ENCODE measurements at regions not wholly inside any gene's neighbourhood (a gene's known extent, or its start where the extent isn't known, plus 50 kb on each side); places are given as distances from the start of the nearest gene placed in this dataset.

GRCh38 chr1:164006621-164007020 is 552.4 kb upstream of the PBX1 start:
- no peaks in the 10 kb centered on the region for H3K4me1 ChIP-seq
- no peaks in the 10 kb centered on the region for H3K36me3 ChIP-seq
- ATAC-seq (ENCODE audit: low FRiP score in 2 of 2): no peak
- no peak overlapping the region for H3K4me3 ChIP-seq
- no peaks in the 10 kb centered on the region for H3K27me3 ChIP-seq
- H3K27ac ChIP-seq: no peak overlapping the region
- WGBS, 2 donors: 71 to 91% methylated on average over 4 of the region's 4 CpGs
- DNase-seq: no peak
- no peak for TF ChIP-seq POLR2AphosphoS5 (IDR thresholded peaks at IDR 0.05)
- TF ChIP-seq POLR2A (IDR thresholded peaks at IDR 0.05): no peak
- TF ChIP-seq, protein P1, sequence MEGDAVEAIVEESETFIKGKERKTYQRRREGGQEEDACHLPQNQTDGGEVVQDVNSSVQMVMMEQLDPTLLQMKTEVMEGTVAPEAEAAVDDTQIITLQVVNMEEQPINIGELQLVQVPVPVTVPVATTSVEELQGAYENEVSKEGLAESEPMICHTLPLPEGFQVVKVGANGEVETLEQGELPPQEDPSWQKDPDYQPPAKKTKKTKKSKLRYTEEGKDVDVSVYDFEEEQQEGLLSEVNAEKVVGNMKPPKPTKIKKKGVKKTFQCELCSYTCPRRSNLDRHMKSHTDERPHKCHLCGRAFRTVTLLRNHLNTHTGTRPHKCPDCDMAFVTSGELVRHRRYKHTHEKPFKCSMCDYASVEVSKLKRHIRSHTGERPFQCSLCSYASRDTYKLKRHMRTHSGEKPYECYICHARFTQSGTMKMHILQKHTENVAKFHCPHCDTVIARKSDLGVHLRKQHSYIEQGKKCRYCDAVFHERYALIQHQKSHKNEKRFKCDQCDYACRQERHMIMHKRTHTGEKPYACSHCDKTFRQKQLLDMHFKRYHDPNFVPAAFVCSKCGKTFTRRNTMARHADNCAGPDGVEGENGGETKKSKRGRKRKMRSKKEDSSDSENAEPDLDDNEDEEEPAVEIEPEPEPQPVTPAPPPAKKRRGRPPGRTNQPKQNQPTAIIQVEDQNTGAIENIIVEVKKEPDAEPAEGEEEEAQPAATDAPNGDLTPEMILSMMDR (IDR thresholded peaks at IDR 0.05): no peak
- no peak for TF ChIP-seq EP300 (IDR thresholded peaks at IDR 0.05)
- peaks cover 0 to 15% (median 3%) of the 10 kb centered on the region in 4 donors for H3K9me3 ChIP-seq

DNA sequence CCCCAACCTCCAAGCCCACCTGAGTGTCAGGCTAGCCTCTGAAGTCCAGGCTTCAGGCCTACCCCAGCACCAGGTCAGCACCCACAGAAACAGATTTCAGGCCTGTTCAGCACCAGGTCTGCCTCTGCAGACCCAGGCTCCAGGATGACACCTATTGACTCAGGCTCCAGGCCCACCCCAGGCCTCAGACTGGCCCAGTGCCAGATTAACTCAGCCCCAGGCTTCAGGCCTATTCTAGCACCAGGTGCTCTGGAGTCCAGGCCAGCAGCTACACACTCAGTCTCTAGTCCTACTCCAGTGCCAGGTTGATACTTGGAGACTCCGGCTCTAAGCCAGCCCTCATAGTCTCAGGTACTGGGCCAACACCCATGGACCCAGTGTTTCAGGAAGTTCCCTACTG is 541.7 kb upstream of the PBX1 start:
- 80 to 100% methylated on average over 1 of the region's 1 CpG for WGBS, 2 donors
- TF ChIP-seq, protein P1 (IDR thresholded peaks at IDR 0.05): no peak
- TF ChIP-seq POLR2AphosphoS5 (IDR thresholded peaks at IDR 0.05): no peak
- no peak for TF ChIP-seq EP300 (IDR thresholded peaks at IDR 0.05)
- TF ChIP-seq POLR2A (IDR thresholded peaks at IDR 0.05): no peak
- H3K27ac ChIP-seq: no peak overlapping the region
- no peaks in the 10 kb centered on the region for H3K27me3 ChIP-seq
- DNase-seq (no peak), ATAC-seq (ENCODE audit: low FRiP score in 2 of 2) (peak in 1 of 2 donors; percentile 16)
- no peaks in the 10 kb centered on the region for H3K4me1 ChIP-seq
- H3K4me3 ChIP-seq: no peak overlapping the region
- peaks cover 0 to 7% (median 2%) of the 10 kb centered on the region in 4 donors for H3K9me3 ChIP-seq
- H3K36me3 ChIP-seq: no peaks in the 10 kb centered on the region

DNA sequence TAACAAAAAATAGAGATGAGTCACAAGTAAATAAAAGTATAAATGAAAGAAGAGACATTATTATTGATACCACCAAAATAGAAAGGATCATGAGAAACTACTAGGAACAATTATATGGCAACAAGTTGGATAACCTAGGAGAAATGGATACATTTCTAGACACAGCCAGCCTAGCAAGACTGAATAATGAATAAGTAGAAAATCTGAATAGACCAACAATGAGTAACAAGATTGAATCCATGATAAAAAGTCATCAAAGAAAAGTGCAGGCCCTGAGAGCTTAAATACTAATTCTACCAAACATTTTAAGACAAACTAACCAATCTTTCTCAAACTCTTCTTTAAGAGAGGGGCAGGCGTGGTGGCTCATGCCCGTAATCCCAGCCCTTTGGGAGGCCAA is 538.6 kb upstream of the PBX1 start:
- Histone ChIP-seq H3K9me3 (peaks cover 0 to 7% (median 2%) of the 10 kb centered on the region in 4 donors), H3K27ac (no peak overlapping the region), H3K4me1 (no peaks in the 10 kb centered on the region), H3K4me3 (no peak overlapping the region), H3K36me3 (no peaks in the 10 kb centered on the region), H3K27me3 (no peaks in the 10 kb centered on the region)
- DNase-seq: no peak
- ATAC-seq (ENCODE audit: low FRiP score in 2 of 2): no peak
- TF ChIP-seq, protein P1 (IDR thresholded peaks at IDR 0.05): no peak
- TF ChIP-seq POLR2AphosphoS5 (IDR thresholded peaks at IDR 0.05) (no peak), POLR2A (IDR thresholded peaks at IDR 0.05) (no peak), EP300 (IDR thresholded peaks at IDR 0.05) (no peak)
- WGBS, 2 donors: 65 to 68% methylated on average over 2 of the region's 2 CpGs

DNA sequence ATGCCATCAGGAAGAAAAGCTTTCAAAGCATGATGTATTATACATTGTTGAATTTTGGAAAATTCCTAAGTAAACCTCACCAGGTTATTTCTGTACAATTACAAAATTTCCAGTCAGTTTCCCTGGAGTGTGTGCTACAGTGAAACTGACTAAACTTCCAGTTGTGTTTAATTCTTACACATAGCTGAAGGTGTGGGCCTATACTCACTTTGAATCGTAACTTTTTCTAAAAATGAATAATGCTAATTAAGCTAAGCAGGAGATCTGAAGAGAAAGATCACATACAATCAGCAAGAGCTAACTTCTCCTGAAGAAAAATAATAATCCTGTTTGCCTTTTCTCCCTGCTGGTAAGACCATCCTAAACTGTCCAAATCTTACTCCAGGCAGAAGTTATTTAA is 537.2 kb upstream of the PBX1 start:
- ATAC-seq (ENCODE audit: low FRiP score in 2 of 2): no peak
- Histone ChIP-seq H3K4me3 (no peak overlapping the region), H3K9me3 (peaks cover 0 to 7% (median 2%) of the 10 kb centered on the region in 4 donors), H3K27me3 (no peaks in the 10 kb centered on the region), H3K4me1 (no peaks in the 10 kb centered on the region), H3K27ac (no peak overlapping the region), H3K36me3 (no peaks in the 10 kb centered on the region)
- WGBS, 2 donors: 82 to 86% methylated on average over 1 of the region's 1 CpG
- no peak for DNase-seq
- TF ChIP-seq POLR2A (IDR thresholded peaks at IDR 0.05): no peak
- no peak for TF ChIP-seq EP300 (IDR thresholded peaks at IDR 0.05)
- no peak for TF ChIP-seq POLR2AphosphoS5 (IDR thresholded peaks at IDR 0.05)
- TF ChIP-seq, protein P1 (IDR thresholded peaks at IDR 0.05): no peak

DNA sequence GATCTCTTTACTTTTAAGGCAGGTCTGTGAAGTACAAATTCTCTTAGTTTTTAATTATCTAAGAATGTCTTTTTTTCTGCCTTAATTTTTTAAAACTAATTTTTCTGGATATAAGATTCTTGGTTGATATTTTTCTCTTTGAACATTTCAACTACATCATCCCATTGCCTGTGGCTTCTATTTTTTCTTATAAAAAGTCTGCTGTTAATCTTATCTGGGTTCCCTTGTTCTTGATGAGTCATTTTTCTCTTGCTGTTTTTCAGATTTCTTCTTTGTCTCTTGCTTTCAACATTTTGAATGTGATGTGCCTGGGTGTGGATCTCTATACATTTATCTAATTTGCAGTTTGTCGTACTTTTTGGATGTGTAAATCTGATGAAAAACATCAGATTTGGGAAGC is 525.2 kb upstream of the PBX1 start:
- H3K4me1 ChIP-seq: no peaks in the 10 kb centered on the region
- no peaks in the 10 kb centered on the region for H3K27me3 ChIP-seq
- H3K9me3 ChIP-seq: peaks cover 0 to 24% (median 8%) of the 10 kb centered on the region in 4 donors
- DNase-seq (no peak), ATAC-seq (ENCODE audit: low FRiP score in 2 of 2) (no peak)
- TF ChIP-seq POLR2AphosphoS5 (IDR thresholded peaks at IDR 0.05) (no peak), EP300 (IDR thresholded peaks at IDR 0.05) (no peak), POLR2A (IDR thresholded peaks at IDR 0.05) (no peak)
- TF ChIP-seq, protein P1 (IDR thresholded peaks at IDR 0.05): no peak
- no peak overlapping the region for H3K27ac ChIP-seq
- 37 to 51% methylated on average over 1 of the region's 1 CpG for WGBS, 2 donors
- no peaks in the 10 kb centered on the region for H3K36me3 ChIP-seq
- no peak overlapping the region for H3K4me3 ChIP-seq

All from upper lobe of left lung (tissue), 6 donors.